ENCODE measurements at regions not wholly inside any gene's neighbourhood (a gene's known extent, or its start where the extent isn't known, plus 50 kb on each side); places are given as distances from the start of the nearest gene placed in this dataset.

DNA sequence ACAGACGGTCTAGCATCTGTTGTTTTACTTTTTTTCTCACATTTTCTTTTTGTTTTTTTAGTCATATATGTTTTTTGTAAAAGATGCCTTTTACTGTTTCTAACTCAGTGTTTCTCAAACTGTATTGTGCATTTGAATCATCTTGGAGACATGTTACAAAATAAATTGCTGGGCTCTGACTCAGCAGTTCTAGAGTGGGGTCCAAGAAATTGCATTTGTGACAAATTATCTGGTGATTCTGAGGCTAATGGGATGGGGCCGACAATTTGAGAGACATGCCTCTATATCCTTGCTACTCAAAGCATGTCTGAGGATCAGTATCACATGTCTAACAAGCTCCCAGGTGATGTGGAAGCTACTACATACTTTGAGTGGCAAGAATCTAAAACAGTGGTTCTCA, 478.8 kb downstream of the PLCL1 start:
- TF ChIP-seq CTCF (IDR thresholded peaks at IDR 0.05; ENCODE audit: insufficient read depth, low read depth, low read length) (no peak), EZH2 (IDR thresholded peaks at IDR 0.05; ENCODE audit: insufficient read depth, low read length) (no peak)
